ENCODE measurements at regions not wholly inside any gene's neighbourhood (a gene's known extent, or its start where the extent isn't known, plus 50 kb on each side); places are given as distances from the start of the nearest gene placed in this dataset.

DNA sequence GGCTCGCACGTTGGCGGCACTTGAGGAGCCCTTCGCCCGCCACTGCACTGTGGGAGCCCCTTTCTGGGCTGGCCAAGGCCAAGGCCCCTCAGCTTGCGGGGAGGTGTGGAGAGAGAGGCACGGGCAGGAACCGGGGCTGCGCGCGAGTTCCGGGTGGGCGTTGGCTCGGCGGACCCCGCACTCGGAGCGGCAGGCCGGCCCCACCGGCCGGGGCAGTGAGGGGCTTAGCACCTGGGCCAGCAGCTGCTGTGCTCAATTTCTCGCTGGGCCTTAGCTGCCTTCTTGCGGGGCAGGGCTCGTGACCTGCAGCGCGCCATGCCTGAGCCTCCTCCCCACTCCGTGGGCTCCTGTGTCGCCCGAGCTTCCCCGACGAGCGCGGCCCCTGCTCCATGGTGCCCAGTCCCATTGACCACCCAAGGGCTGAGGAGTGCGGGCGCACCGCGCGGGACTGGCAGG lies 71.6 kb upstream of the CNTN1 start:
- no peak for DNase-seq

DNA sequence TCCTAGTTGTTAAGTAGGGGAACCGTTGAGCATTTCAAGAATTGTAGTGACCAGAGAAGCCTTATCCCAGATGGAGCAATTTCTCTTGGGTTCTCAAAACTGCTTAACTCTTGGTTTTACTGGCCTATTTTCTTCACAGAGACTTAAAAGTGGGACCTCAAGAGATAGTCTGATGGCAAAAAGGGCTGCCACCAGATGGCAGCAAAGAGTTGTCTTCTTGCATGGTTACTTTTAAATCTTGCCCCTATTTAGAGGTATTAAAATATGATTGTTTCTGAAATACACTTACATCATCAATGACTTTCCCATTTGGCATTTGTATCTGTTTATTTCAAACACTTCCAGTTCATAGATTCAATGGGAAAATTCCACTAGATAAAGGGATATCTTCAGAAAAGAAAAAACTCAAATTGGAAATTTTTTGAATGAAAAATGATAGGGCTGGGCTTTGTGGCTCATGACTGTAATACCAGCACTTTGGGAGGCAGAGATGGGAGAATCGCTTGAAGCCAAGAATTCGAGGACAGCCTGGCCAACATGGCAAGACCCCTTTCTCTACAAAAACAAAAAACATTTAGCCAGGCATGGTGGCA lies 69.9 kb upstream of the CNTN1 start:
- DNase-seq: peak; percentile 79

DNA sequence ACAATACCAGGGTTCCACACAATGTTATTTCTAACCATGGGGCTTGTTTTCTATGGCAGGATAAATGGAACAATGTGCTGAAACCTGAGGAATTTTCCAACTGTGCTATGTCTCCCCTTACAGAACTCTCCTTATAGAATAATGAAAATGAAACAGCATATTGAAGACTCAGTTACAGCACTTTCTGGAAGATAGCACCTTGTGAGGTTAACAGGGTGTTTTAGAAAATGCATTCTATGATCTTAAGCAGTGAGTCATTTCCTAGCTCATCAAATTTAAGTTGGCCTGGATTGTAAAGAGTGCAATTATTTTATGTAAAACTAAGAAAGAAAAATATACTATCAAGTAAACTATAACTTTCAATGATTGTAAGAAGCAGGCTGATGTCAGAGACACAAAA lies 60.1 kb upstream of the CNTN1 start:
- no peak for DNase-seq

GRCh38 chr12:40632933-40633332 lies 59.3 kb upstream of the CNTN1 start:
- no peak for DNase-seq

GRCh38 chr12:40634517-40635131 lies 57.6 kb upstream of the CNTN1 start:
- no peak for DNase-seq

- DNase-seq: no peak
Observed at GRCh38 chr12:40635141-40635731, 57.0 kb upstream of the CNTN1 start.
